AG10803 (cell line): ENCODE measurements at regions not wholly inside any gene's neighbourhood (a gene's known extent, or its start where the extent isn't known, plus 50 kb on each side); places are given as distances from the start of the nearest gene placed in this dataset.
A peak's percentile ranks its signal among the peaks of the same experiment; 100 is the strongest.

Experiments used
- DNase-seq: peaks from one replicate; pipeline ENCODE4 v3.0.0; 2010; ENCODE audit warnings: low read depth
- H3K4me3 ChIP-seq: 2 replicates; pipeline ENCODE4 v1.5.1; 2011; ENCODE audit warnings: mild to moderate bottlenecking, low read length, control low read depth
- TF ChIP-seq, protein P1 (sequence below): conservative IDR thresholded peaks from 2 replicates; pipeline ENCODE4 v1.5.1; 2011; ENCODE audit warnings: mild to moderate bottlenecking, low read length, control low read depth, inconsistent platforms

- no peak overlapping the region for H3K4me3 ChIP-seq
- DNase-seq: no peak
- TF ChIP-seq, protein P1, sequence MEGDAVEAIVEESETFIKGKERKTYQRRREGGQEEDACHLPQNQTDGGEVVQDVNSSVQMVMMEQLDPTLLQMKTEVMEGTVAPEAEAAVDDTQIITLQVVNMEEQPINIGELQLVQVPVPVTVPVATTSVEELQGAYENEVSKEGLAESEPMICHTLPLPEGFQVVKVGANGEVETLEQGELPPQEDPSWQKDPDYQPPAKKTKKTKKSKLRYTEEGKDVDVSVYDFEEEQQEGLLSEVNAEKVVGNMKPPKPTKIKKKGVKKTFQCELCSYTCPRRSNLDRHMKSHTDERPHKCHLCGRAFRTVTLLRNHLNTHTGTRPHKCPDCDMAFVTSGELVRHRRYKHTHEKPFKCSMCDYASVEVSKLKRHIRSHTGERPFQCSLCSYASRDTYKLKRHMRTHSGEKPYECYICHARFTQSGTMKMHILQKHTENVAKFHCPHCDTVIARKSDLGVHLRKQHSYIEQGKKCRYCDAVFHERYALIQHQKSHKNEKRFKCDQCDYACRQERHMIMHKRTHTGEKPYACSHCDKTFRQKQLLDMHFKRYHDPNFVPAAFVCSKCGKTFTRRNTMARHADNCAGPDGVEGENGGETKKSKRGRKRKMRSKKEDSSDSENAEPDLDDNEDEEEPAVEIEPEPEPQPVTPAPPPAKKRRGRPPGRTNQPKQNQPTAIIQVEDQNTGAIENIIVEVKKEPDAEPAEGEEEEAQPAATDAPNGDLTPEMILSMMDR: no peak
Observed at GRCh38 chr14:25113394-25113793, 63.4 kb upstream of the STXBP6 start.

DNA sequence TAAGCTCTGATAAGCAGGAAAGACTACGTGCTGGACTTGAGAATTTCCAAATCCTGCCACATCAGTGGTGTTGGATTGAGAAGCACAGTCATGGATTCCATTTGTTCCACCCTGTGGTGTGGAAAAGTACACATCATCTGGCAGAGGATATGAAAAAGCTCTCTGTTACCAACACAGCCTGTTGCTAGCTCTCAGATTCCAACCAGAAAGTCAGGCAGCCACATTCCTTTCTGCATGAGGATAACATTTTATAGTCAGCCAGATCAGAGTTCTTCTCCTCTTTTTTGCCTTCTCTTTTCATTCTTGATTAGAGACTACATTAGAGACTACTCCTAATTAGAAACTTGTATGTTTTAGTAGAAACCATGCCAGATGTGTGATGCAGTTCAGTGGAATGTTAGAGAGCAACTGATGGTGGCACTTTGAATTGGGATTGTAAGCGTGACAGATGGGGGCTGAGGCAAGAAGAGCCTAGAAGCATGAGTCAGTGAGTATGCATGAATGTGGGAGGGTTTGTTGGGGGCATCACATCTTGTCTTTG, 61.2 kb upstream of the STXBP6 start:
- DNase-seq: peak; percentile 99
- no peak overlapping the region for H3K4me3 ChIP-seq
- TF ChIP-seq, protein P1: no peak

DNA sequence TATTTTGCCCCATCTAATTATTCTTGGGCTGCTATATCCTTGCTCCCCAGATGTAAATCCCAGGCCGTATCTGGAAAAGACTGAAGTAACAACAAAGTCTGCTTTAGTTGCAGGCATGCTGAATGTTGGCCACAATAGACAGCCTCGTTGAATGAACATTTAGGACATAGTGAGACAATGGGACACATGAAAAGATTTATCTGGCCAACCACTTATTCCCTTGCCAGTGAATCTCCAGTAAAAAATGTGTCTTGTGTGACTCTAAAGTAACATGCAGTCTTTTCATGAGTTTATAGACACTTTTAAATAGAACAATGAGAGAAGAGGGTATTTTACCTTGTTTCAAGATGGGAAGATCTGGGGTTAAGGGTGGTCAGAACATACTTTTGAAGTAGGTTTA, 60.2 kb upstream of the STXBP6 start:
- TF ChIP-seq, protein P1: no peak
- DNase-seq: peak; percentile 65
- H3K4me3 ChIP-seq: no peak overlapping the region

GRCh38 chr14:25108959-25109358, 59.0 kb upstream of the STXBP6 start:
- H3K4me3 ChIP-seq: no peak overlapping the region
- TF ChIP-seq, protein P1: no peak
- peak; percentile 11 for DNase-seq

DNA sequence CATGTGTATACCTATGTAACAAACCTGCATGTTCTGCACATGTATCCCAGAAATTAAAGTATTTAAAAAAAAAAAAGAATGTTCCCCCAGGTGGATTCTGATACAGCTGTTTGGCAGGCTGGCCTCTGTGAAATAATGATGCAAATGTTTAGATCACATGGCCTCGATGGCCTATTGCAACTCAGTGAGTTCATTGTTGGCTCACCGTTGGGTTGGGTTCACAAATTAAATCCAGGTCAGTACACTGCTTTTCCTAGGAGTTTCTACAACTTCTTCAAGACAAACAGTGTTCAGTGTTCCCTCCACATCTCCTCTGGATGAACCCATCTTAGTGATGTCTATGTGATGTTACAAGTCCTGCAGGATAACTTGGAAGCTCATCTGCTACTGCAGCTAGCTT, 58.3 kb upstream of the STXBP6 start:
- TF ChIP-seq, protein P1: no peak
- H3K4me3 ChIP-seq: no peak overlapping the region
- DNase-seq: no peak

DNA sequence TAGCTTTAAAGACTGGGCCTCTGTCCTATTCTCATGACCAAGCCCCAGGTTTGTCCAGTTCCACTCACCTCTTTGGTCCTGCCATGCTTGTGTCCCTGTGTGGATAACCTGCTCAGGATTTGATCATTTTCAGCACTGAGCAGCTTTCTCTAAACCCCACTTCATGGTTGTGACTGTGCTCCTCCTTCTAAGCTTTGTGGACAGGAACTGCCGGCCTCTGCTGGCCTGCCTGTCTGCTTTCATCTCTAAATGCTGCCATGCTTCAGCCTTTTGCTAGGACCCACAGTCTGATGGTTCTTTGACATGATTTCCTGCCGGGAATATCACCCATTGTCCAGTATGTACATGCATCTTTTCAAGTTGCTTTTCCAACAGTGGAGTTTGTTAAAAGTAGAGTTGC, 53.9 kb upstream of the STXBP6 start:
- H3K4me3 ChIP-seq: no peak overlapping the region
- TF ChIP-seq, protein P1: no peak

DNA sequence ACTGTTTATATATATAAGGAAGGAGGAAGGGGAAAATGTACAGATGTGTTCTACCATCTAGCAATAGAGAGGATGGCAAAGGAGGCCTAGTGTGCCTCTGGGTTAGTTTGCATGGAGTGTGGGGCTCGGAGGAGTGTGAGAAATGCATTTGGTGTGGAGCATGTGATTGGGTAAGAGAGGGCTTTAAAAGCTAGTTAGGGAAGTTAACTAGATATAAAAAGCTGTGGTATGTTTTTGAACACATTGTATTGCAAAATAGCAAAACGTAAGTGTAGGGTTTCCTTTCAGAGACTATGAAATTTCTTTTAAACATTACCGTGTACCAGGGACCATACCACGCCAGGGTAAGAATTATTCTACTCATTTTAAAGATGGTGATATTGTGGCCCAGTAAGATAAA, 53.3 kb upstream of the STXBP6 start:
- TF ChIP-seq, protein P1: no peak
- H3K4me3 ChIP-seq: no peak overlapping the region
- no peak for DNase-seq

More for the DNA sequence above, 53.9 kb upstream of the STXBP6 start:
- no peak for DNase-seq
